A549 (cell line): ENCODE measurements at regions not wholly inside any gene's neighbourhood (a gene's known extent, or its start where the extent isn't known, plus 50 kb on each side); places are given as distances from the start of the nearest gene placed in this dataset.
"Not testable (repeated sequence)": the region's sequence is repeated elsewhere in the genome, so short reads cannot be mapped to it uniquely, and the experiment has no call there.

Experiments used
- ATAC-seq, 2 experiments: fragments of 200-7000 bp in 1 of 2; fragments of >200 bp in 1 of 2; cut with Nextera tagmentation in 1 of 2; cut with Tn5 transposase in 1 of 2; 3 replicates each; pipeline versions ENCODE4 v1.8.0 to v1.9.1; 2018 to 2020; ENCODE audit warnings: mild to moderate bottlenecking in 1 of 2, moderate library complexity in 1 of 2
- CTCF ChIA-PET: fragments of 300-600 bp; sonication (Branson Sonifier 250); formaldehyde crosslinking; extraction: SDS; loops from one replicate; lab custom pipeline; 2021; ENCODE audit warnings: antibody characterized with exemption, inconsistent platforms; lab: Yijun Ruan, JAX
- POLR2A ChIA-PET: fragments of 350-600 bp; formaldehyde crosslinking; extraction: SDS; loops from one replicate; lab custom pipeline; 2021; ENCODE audit warnings: antibody characterized with exemption, inconsistent platforms; lab: Yijun Ruan, JAX
- DNase-seq, 2 experiments: peaks; one replicate each; pipeline versions ENCODE4 v3.0.0 to v3.0.0-alpha.2; 2011 to 2016; ENCODE audit warnings: low read depth in 1 of 2, low spot score in 1 of 2
- FAIRE-seq: peaks from 2 replicates; lab custom pipeline; 2011; peaks lifted over from hg19 to GRCh38; lab: Jason Lieb, UNC
- H3K27ac ChIP-seq, 2 experiments: fragments of >200 bp; sonication (Bioruptor Twin); formaldehyde crosslinking; 3 replicates each; pipeline ENCODE4 v1.5.1; 2016 to 2017
- H3K4me1 ChIP-seq: fragments of >200 bp; sonication (Bioruptor Twin); formaldehyde crosslinking; 3 replicates; pipeline ENCODE4 v1.6.1; 2016
- H3K4me2 ChIP-seq: fragments of >200 bp; sonication (Bioruptor Twin); formaldehyde crosslinking; 3 replicates; pipeline ENCODE4 v1.6.1; 2016
- H3K4me3 ChIP-seq: fragments of >200 bp; sonication (Bioruptor Twin); formaldehyde crosslinking; 3 replicates; pipeline ENCODE4 v1.5.1; 2016
- H3K9me3 ChIP-seq: fragments of >200 bp; sonication (Bioruptor Twin); formaldehyde crosslinking; 3 replicates; pipeline ENCODE4 v1.6.1; 2016
- BHLHE40 ChIP-seq: IDR thresholded peaks from 2 replicates; pipeline ENCODE4 v1.6.1; 2012; ENCODE audit warnings: low read depth, low read length, inconsistent platforms
- CBX8 ChIP-seq: fragments of 200-600 bp; sonication (generic); IDR thresholded peaks from 2 replicates; pipeline ENCODE4 v1.6.1; 2016
- CHD2 ChIP-seq: fragments of 150-350 bp; IDR thresholded peaks from 2 replicates; pipeline ENCODE4 v1.6.1; 2014; ENCODE audit warnings: low read length; ENCODE audit not compliant: partially characterized antibody
- ESRRA ChIP-seq: fragments of 150-350 bp; IDR thresholded peaks from 2 replicates; pipeline ENCODE4 v1.6.1; 2014; ENCODE audit warnings: mild to moderate bottlenecking, low read length, borderline replicate concordance
- FOSB ChIP-seq: fragments of 250-450 bp; sonication (Bioruptor Pico); IDR thresholded peaks from 2 replicates; pipeline ENCODE4 v1.5.0; 2020; ENCODE audit warnings: mild to moderate bottlenecking, moderate library complexity
- FOSL2 ChIP-seq, 2 experiments: fragments of 450-650 bp in 1 of 2; fragments of >200 bp in 1 of 2; sonication (Bioruptor Twin) in 1 of 2; formaldehyde crosslinking; IDR thresholded peaks; 2 replicates each; pipeline versions ENCODE4 v1.5.0 to v1.6.1; 2016 to 2020; ENCODE audit warnings: mild to moderate bottlenecking in 1 of 2, moderate library complexity in 1 of 2
- FOXS1 ChIP-seq: fragments of 250-450 bp; sonication (Bioruptor Pico); IDR thresholded peaks from 2 replicates; pipeline ENCODE4 v1.5.0; 2020; ENCODE audit warnings: mild to moderate bottlenecking, moderate library complexity
- JUNB ChIP-seq: fragments of >200 bp; sonication (Bioruptor Twin); formaldehyde crosslinking; IDR thresholded peaks from 2 replicates; pipeline ENCODE4 v1.6.1; 2016
- KDM1A ChIP-seq: fragments of 200-600 bp; sonication (generic); IDR thresholded peaks from 2 replicates; pipeline ENCODE4 v1.6.1; 2016; ENCODE audit warnings: low read depth, mild to moderate bottlenecking
- KDM5A ChIP-seq: fragments of 200-600 bp; sonication (generic); IDR thresholded peaks from 2 replicates; pipeline ENCODE4 v1.6.1; 2016; ENCODE audit warnings: antibody characterized with exemption, mild to moderate bottlenecking
- NFE2L2 ChIP-seq: fragments of 150-350 bp; conservative IDR thresholded peaks from 2 replicates; pipeline ENCODE4 v1.6.1; 2014; ENCODE audit warnings: low read length
- NPAS2 ChIP-seq: fragments of 250-450 bp; sonication (Bioruptor Pico); IDR thresholded peaks from 2 replicates; pipeline ENCODE4 v1.8.0; 2022; ENCODE audit warnings: mild to moderate bottlenecking, moderate library complexity, borderline replicate concordance
- POLR2AphosphoS2 ChIP-seq: conservative IDR thresholded peaks from 2 replicates; pipeline ENCODE4 v1.6.1; 2012; ENCODE audit warnings: low read length, improper control_type of control experiment, inconsistent platforms
- RAD21 ChIP-seq, 2 experiments: fragments of >200 bp in 1 of 2; sonication (Bioruptor Twin) in 1 of 2; formaldehyde crosslinking in 1 of 2; IDR thresholded peaks in 1 of 2; conservative IDR thresholded peaks in 1 of 2; 2 replicates in 1 of 2; 3 replicates in 1 of 2; pipeline ENCODE4 v1.6.1; 2012 to 2018; ENCODE audit warnings: inconsistent platforms in 1 of 2
- WGBS: methylation state at CpG from one replicate; pipeline ENCODE4 v1.1.6; 2017; ENCODE audit errors: missing lambda C conversion rate; 5-methylcytosine and 5-hydroxymethylcytosine counted together
- TF ChIP-seq, protein P1 (sequence below): fragments of 250-450 bp; sonication (Bioruptor Pico); IDR thresholded peaks from 2 replicates; pipeline ENCODE4 v1.5.0; 2021; ENCODE audit warnings: mild to moderate bottlenecking, moderate library complexity, borderline replicate concordance
- TF ChIP-seq, protein P2 (sequence below): IDR thresholded peaks from 2 replicates; pipeline ENCODE4 v1.6.1; 2012
- TF ChIP-seq, protein P3 (sequence below): fragments of >200 bp; sonication (Bioruptor Twin); formaldehyde crosslinking; IDR thresholded peaks from 3 replicates; pipeline ENCODE4 v1.6.1; 2016
- TF ChIP-seq, protein P4 (sequence below): fragments of >200 bp; sonication (Bioruptor Twin); formaldehyde crosslinking; IDR thresholded peaks from 3 replicates; pipeline ENCODE4 v1.5.1; 2016
- TF ChIP-seq, protein P5 (sequence below): IDR thresholded peaks from 2 replicates; pipeline ENCODE4 v1.6.1; 2012; ENCODE audit warnings: low read depth, borderline replicate concordance

DNA sequence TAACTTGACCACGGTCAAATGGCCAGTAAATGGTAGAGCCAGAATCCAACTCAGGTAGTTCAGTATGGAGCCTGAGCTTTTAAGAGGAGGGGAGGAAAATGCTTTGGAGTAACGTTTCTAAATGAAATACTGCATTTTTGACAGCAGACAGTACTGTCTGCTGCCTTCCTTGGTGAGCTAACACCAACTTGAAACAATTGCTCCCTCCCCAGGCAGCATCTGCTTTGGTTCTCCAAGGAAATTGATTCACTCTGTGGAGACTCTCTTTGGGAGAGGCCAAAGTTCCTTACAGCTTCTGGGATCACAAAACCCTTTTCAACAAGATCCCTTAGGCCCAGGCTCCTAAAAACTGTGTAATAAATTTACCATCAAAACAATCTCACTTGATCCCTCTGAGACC lies 75.2 kb upstream of the SSBP2 start:
- no peak overlapping the region for H3K4me3 ChIP-seq
- CTCF ChIA-PET = interaction anchor here (0.8 to 1.3 kb wide), 3 partner anchors 12 to 71 kb away, joined by 3 to 4 read pairs (median 3); no protein-coding TSS in a partner anchor
- POLR2A ChIA-PET = no interaction called here
- DNase-seq = no peak
- no peak overlapping the region for H3K27ac ChIP-seq
- H3K4me1 ChIP-seq = peaks cover 10% of the 10 kb centered on the region
- no peak overlapping the region for H3K4me2 ChIP-seq
- 59% methylated on average over 2 of the region's 2 CpGs for WGBS
- ATAC-seq = 0 out of 6 replicates have a peak, but pooled peaks of 1 of the 2 experiments have one; percentile 28
- H3K9me3 ChIP-seq = no peaks in the 10 kb centered on the region
- no peak for TF ChIP-seq FOSL2 (IDR thresholded peaks at IDR 0.05)
- TF ChIP-seq FOSL2 (CRISPR knock-in tag; IDR thresholded peaks at IDR 0.05) = no peak
- TF ChIP-seq JUNB = no peak
- TF ChIP-seq NFE2L2 = no peak
- TF ChIP-seq BHLHE40 = no peak
- TF ChIP-seq, protein P1, sequence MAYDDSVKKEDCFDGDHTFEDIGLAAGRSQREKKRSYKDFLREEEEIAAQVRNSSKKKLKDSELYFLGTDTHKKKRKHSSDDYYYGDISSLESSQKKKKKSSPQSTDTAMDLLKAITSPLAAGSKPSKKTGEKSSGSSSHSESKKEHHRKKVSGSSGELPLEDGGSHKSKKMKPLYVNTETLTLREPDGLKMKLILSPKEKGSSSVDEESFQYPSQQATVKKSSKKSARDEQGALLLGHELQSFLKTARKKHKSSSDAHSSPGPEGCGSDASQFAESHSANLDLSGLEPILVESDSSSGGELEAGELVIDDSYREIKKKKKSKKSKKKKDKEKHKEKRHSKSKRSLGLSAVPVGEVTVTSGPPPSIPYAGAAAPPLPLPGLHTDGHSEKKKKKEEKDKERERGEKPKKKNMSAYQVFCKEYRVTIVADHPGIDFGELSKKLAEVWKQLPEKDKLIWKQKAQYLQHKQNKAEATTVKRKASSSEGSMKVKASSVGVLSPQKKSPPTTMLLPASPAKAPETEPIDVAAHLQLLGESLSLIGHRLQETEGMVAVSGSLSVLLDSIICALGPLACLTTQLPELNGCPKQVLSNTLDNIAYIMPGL = no peak
- no peak for TF ChIP-seq POLR2AphosphoS2
- TF ChIP-seq, protein P2, sequence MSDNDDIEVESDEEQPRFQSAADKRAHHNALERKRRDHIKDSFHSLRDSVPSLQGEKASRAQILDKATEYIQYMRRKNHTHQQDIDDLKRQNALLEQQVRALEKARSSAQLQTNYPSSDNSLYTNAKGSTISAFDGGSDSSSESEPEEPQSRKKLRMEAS = no peak
- no peak for TF ChIP-seq FOXS1
- no peak for TF ChIP-seq KDM5A
- no peak for FAIRE-seq

DNA sequence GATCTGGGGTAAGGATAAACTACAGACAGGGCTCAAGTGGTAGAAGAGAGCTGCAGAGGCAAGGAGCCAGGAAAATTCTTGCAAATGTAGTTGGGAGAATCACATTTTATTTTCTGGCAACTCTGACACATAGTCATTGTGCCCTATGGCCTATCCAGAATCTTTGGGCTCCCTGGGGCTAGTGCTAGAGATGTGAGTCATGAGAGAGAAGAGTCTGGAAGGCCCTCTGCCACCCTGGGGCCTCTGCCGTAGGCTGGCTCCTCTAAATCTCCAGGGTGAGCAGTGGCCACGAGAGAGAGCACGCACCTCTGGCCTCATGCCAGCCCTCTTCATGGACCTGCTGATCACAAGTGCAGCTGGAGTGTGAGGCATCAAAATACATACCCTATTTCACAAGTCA lies 74.3 kb upstream of the SSBP2 start:
- WGBS = 26% methylated on average over 3 of the region's 3 CpGs
- Histone ChIP-seq H3K9me3 (no peaks in the 10 kb centered on the region), H3K4me2 (peak overlapping the region; percentile 13; the same call in 1 of the 3 replicates), H3K4me1 (peaks cover 18% of the 10 kb centered on the region), H3K4me3 (no peak overlapping the region), H3K27ac (peak overlapping the region in 1 of 2 experiments; percentile 15; a peak in 1 of 6 replicates)
- TF ChIP-seq, protein P3, sequence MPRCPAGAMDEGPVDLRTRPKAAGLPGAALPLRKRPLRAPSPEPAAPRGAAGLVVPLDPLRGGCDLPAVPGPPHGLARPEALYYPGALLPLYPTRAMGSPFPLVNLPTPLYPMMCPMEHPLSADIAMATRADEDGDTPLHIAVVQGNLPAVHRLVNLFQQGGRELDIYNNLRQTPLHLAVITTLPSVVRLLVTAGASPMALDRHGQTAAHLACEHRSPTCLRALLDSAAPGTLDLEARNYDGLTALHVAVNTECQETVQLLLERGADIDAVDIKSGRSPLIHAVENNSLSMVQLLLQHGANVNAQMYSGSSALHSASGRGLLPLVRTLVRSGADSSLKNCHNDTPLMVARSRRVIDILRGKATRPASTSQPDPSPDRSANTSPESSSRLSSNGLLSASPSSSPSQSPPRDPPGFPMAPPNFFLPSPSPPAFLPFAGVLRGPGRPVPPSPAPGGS = no peak
- TF ChIP-seq KDM5A = no peak
- no peak for TF ChIP-seq NPAS2 (CRISPR knock-in tag)
- TF ChIP-seq ESRRA = no peak
- TF ChIP-seq RAD21 (conservative IDR thresholded peaks at IDR 0.05 in 1 of 2, IDR thresholded peaks at IDR 0.05 in 1 of 2) = no peak
- no peak for TF ChIP-seq KDM1A
- no peak for TF ChIP-seq CBX8
- TF ChIP-seq, protein P4, sequence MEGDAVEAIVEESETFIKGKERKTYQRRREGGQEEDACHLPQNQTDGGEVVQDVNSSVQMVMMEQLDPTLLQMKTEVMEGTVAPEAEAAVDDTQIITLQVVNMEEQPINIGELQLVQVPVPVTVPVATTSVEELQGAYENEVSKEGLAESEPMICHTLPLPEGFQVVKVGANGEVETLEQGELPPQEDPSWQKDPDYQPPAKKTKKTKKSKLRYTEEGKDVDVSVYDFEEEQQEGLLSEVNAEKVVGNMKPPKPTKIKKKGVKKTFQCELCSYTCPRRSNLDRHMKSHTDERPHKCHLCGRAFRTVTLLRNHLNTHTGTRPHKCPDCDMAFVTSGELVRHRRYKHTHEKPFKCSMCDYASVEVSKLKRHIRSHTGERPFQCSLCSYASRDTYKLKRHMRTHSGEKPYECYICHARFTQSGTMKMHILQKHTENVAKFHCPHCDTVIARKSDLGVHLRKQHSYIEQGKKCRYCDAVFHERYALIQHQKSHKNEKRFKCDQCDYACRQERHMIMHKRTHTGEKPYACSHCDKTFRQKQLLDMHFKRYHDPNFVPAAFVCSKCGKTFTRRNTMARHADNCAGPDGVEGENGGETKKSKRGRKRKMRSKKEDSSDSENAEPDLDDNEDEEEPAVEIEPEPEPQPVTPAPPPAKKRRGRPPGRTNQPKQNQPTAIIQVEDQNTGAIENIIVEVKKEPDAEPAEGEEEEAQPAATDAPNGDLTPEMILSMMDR = no peak
- no peak for TF ChIP-seq CHD2
- TF ChIP-seq, protein P5, sequence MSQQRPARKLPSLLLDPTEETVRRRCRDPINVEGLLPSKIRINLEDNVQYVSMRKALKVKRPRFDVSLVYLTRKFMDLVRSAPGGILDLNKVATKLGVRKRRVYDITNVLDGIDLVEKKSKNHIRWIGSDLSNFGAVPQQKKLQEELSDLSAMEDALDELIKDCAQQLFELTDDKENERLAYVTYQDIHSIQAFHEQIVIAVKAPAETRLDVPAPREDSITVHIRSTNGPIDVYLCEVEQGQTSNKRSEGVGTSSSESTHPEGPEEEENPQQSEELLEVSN = no peak
- TF ChIP-seq FOSB (CRISPR knock-in tag) = no peak
- TF ChIP-seq, protein P2 = no peak
- ATAC-seq (peak; percentile 80 to 93), DNase-seq (peak; percentile 19 to 21), FAIRE-seq (no peak)
- CTCF ChIA-PET = interaction anchor here (0.8 to 1.2 kb wide), 2 partner anchors 13 to 16 kb away, joined by 3 read pairs; no protein-coding TSS in a partner anchor
- POLR2A ChIA-PET = no interaction called here

DNA sequence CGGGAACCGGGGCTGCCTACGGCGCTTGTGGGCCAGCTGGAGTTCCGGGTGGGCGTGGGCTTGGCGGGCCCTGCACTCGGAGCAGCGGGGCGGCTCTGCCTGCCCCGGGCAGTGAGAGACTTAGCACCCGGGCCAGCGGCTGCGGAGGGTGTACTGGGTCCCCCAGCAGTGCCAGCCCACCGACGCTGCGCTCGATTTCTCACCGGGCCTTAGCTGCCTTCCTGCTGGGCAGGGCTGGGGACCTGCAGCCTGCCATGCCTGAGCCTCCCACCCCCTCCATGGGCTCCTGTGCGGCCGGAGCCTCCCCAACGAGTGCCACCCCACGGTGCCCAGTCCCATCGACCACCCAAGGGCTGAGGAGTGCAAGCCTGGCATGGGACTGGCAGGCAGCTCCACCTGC lies 72.8 kb upstream of the SSBP2 start:
- FAIRE-seq, ATAC-seq, POLR2A ChIA-PET, H3K9me3 ChIP-seq, H3K27ac ChIP-seq, H3K4me2 ChIP-seq, DNase-seq, H3K4me3 ChIP-seq: not testable (repeated sequence)
- CTCF ChIA-PET = interaction anchor here (1.4 kb wide), 1 partner anchor 342 kb away, joined by 3 read pairs; no protein-coding TSS in a partner anchor
- 81% methylated on average over 5 of the region's 24 CpGs for WGBS
- H3K4me1 ChIP-seq = peaks cover 27% of the 10 kb centered on the region
